Naive thymus-derived CD4-positive, alpha-beta T cell (primary cell): ENCODE measurements at regions not wholly inside any gene's neighbourhood (a gene's known extent, or its start where the extent isn't known, plus 50 kb on each side); places are given as distances from the start of the nearest gene placed in this dataset.

Experiments used
- ATAC-seq: fragments of 150-1000 bp; cut with Tn5 transposase; 2 replicates; pipeline ENCODE4 v1.10.0; 2021; ENCODE audit warnings: mild to moderate bottlenecking, moderate library complexity
- CTCF ChIA-PET: fragments of 350-600 bp; sonication (Branson Sonifier 250); formaldehyde crosslinking; loops from one replicate; lab custom pipeline; 2021; ENCODE audit warnings: antibody characterized with exemption; lab: Charles Lee
- POLR2A ChIA-PET: fragments of 350-600 bp; sonication (Branson Sonifier 250); formaldehyde crosslinking; loops from one replicate; lab custom pipeline; 2021; ENCODE audit warnings: antibody characterized with exemption, inconsistent platforms; lab: Charles Lee
- DNase-seq, 9 donors: peaks; one replicate each; pipeline versions ENCODE4 v3.0.0 to v3.0.0-alpha.2; 2020 to 2022; ENCODE audit warnings: mixed read lengths in 1 of 9
- H3K27ac ChIP-seq: one replicate; pipeline ENCODE4 v1.7.0; 2013; ENCODE audit warnings: mild to moderate bottlenecking, low read depth, low read length, moderate library complexity
- H3K27me3 ChIP-seq, 2 donors: one replicate each; pipeline ENCODE4 v1.7.0; 2013; ENCODE audit warnings: low read length in 2 of 2, mild to moderate bottlenecking in 2 of 2, moderate library complexity in 2 of 2; ENCODE audit not compliant: control insufficient read depth in 2 of 2, insufficient read depth in 2 of 2
- H3K36me3 ChIP-seq, 3 experiments: 1 replicate in 2 of 3; 2 replicates in 1 of 3; pipeline ENCODE4 v1.7.0; 2013; ENCODE audit warnings: low read length in 3 of 3, mild to moderate bottlenecking in 3 of 3, moderate library complexity in 1 of 3; ENCODE audit not compliant: insufficient read depth in 3 of 3, control insufficient read depth in 2 of 3
- H3K4me1 ChIP-seq, 2 donors: one replicate each; pipeline ENCODE4 v1.7.0; 2013; ENCODE audit warnings: low read length in 2 of 2, mild to moderate bottlenecking in 2 of 2, moderate library complexity in 1 of 2; ENCODE audit not compliant: control insufficient read depth in 2 of 2, insufficient read depth in 2 of 2
- H3K4me3 ChIP-seq: 2 replicates; pipeline ENCODE4 v1.7.0; 2013; ENCODE audit warnings: mild to moderate bottlenecking, low read length
- H3K9me3 ChIP-seq, 3 experiments: 1 replicate in 2 of 3; 2 replicates in 1 of 3; pipeline ENCODE4 v1.7.0; 2013; ENCODE audit warnings: low read length in 3 of 3; ENCODE audit not compliant: control insufficient read depth in 2 of 3
- H3K27ac Mint-ChIP-seq, 9 donors: one replicate each; pipeline ENCODE4 v1.8.0; 2020 to 2022; ENCODE audit warnings: mixed read lengths in 9 of 9, mild to moderate bottlenecking in 8 of 9, moderate library complexity in 5 of 9, inconsistent platforms in 2 of 9
- H3K27me3 Mint-ChIP-seq, 5 donors: one replicate each; pipeline ENCODE4 v1.8.0; 2021 to 2022; ENCODE audit warnings: mixed read lengths in 5 of 5, mild to moderate bottlenecking in 1 of 5
- H3K36me3 Mint-ChIP-seq, 5 donors: one replicate each; pipeline ENCODE4 v1.8.0; 2020 to 2022; ENCODE audit warnings: mixed read lengths in 5 of 5, mild to moderate bottlenecking in 3 of 5, inconsistent platforms in 1 of 5
- H3K4me1 Mint-ChIP-seq, 7 donors: one replicate each; pipeline ENCODE4 v1.8.0; 2020 to 2022; ENCODE audit warnings: mixed read lengths in 7 of 7, mild to moderate bottlenecking in 3 of 7, inconsistent platforms in 1 of 7
- H3K4me3 Mint-ChIP-seq, 10 donors: one replicate each; pipeline ENCODE4 v1.8.0; 2020 to 2022; ENCODE audit warnings: mild to moderate bottlenecking in 10 of 10, mixed read lengths in 10 of 10, moderate library complexity in 6 of 10, inconsistent platforms in 2 of 10
- H3K9me3 Mint-ChIP-seq, 11 donors: one replicate each; pipeline ENCODE4 v1.8.0; 2020 to 2022; ENCODE audit warnings: mixed read lengths in 11 of 11, mild to moderate bottlenecking in 4 of 11, inconsistent platforms in 1 of 11, moderate library complexity in 1 of 11
- intact Hi-C, 2 donors: fragments of 100-400 bp; cut with micrococcal nuclease; formaldehyde crosslinking; loops; one replicate each; pipeline ENCODE4 v1.15.1; 2023

GRCh38 chr10:88185830-88186229 lies 322.4 kb downstream of the PTEN start:
- ChIA-PET CTCF (no interaction called here), POLR2A (interaction anchor here (0.9 to 1.2 kb wide), 2 partner anchors 35 to 82 kb away, joined by 3 to 4 read pairs; no protein-coding TSS in a partner anchor)
- H3K4me1 ChIP-seq: no peaks in the 10 kb centered on the region
- H3K4me3 ChIP-seq: no peak overlapping the region
- peaks cover 0 to 5% (median 0%) of the 10 kb centered on the region in 5 donors for H3K36me3 Mint-ChIP-seq
- no peaks in the 10 kb centered on the region for H3K9me3 ChIP-seq
- intact Hi-C loops: no loop called here
- H3K4me1 Mint-ChIP-seq: peaks cover 0 to 9% (median 4%) of the 10 kb centered on the region in 7 donors
- no peak overlapping the region for H3K27ac ChIP-seq
- H3K4me3 Mint-ChIP-seq: no peak overlapping the region
- peaks cover 0 to 15% (median 0%) of the 10 kb centered on the region in 5 donors for H3K27me3 Mint-ChIP-seq
- no peaks in the 10 kb centered on the region for H3K27me3 ChIP-seq
- H3K36me3 ChIP-seq: no peaks in the 10 kb centered on the region
- DNase-seq (no peak), ATAC-seq (no peak)
- H3K27ac Mint-ChIP-seq: no peak overlapping the region
- peaks cover 0 to 16% (median 0%) of the 10 kb centered on the region in 11 donors for H3K9me3 Mint-ChIP-seq

DNA sequence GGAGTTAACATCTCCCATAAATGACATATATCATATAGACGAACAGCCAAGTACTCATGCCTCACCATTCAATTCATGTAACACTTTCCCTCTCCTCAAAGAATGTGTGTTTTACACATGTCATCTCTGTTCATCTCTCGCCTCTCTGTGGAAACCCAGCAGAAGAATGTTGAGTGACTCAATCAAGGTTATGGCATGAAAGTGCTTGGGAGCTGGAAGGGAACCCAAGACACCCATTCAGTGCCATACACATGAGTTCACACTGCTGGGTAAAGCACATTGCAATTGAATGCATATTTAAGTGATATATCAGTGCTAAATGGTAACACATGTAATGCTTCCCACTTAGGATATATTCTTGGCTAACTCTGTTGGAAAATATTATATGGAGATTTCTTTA lies 322.9 kb downstream of the PTEN start:
- H3K4me1 ChIP-seq: no peaks in the 10 kb centered on the region
- Mint-ChIP-seq H3K4me3 (no peak overlapping the region), H3K27ac (no peak overlapping the region), H3K9me3 (peaks cover 0 to 16% (median 0%) of the 10 kb centered on the region in 11 donors), H3K36me3 (peaks cover 0 to 5% (median 0%) of the 10 kb centered on the region in 5 donors), H3K27me3 (peaks cover 0 to 15% (median 0%) of the 10 kb centered on the region in 5 donors), H3K4me1 (peaks cover 0 to 13% (median 4%) of the 10 kb centered on the region in 7 donors)
- CTCF ChIA-PET: no interaction called here
- POLR2A ChIA-PET: interaction anchor here (1.2 kb wide), 1 partner anchor 35 kb away, joined by 3 read pairs; no protein-coding TSS in a partner anchor
- H3K9me3 ChIP-seq: no peaks in the 10 kb centered on the region
- no peak overlapping the region for H3K4me3 ChIP-seq
- H3K27me3 ChIP-seq: no peaks in the 10 kb centered on the region
- no peaks in the 10 kb centered on the region for H3K36me3 ChIP-seq
- DNase-seq: no peak
- intact Hi-C loops: no loop called here
- H3K27ac ChIP-seq: no peak overlapping the region
- no peak for ATAC-seq

- Histone ChIP-seq H3K9me3 (no peaks in the 10 kb centered on the region), H3K4me3 (no peak overlapping the region), H3K36me3 (no peaks in the 10 kb centered on the region), H3K4me1 (peaks cover 0 to under 1% of the 10 kb centered on the region in 2 donors), H3K27me3 (no peaks in the 10 kb centered on the region), H3K27ac (no peak overlapping the region)
- peak; percentile 42 for ATAC-seq
- Mint-ChIP-seq H3K27me3 (peaks cover 0 to 15% (median 0%) of the 10 kb centered on the region in 5 donors), H3K36me3 (peaks cover 0 to 5% (median 0%) of the 10 kb centered on the region in 5 donors), H3K27ac (no peak overlapping the region), H3K4me1 (peaks cover 0 to 25% (median 13%) of the 10 kb centered on the region in 7 donors), H3K9me3 (peaks cover 0 to 16% (median 0%) of the 10 kb centered on the region in 11 donors), H3K4me3 (no peak overlapping the region)
- CTCF ChIA-PET: no interaction called here
- POLR2A ChIA-PET: no interaction called here
- DNase-seq: no peak
- intact Hi-C loops: no loop called here
These were observed 324.0 kb downstream of the PTEN start for GRCh38 chr10:88187472-88187871.

GRCh38 chr10:88190123-88190522 lies 326.7 kb downstream of the PTEN start:
- Histone ChIP-seq H3K9me3 (no peaks in the 10 kb centered on the region), H3K27ac (no peak overlapping the region), H3K4me3 (no peak overlapping the region), H3K27me3 (no peaks in the 10 kb centered on the region), H3K4me1 (peaks cover 24 to 26% of the 10 kb centered on the region in 2 donors), H3K36me3 (no peaks in the 10 kb centered on the region)
- peaks cover 0 to 8% (median 0%) of the 10 kb centered on the region in 5 donors for H3K27me3 Mint-ChIP-seq
- peak overlapping the region in 1 of 9 donors; percentile 47 for H3K27ac Mint-ChIP-seq
- intact Hi-C loops: loop anchor here (5.0 kb wide), 2 partner anchors 123 to 328 kb away; partner anchors contain the start of genes KLLN (in 1 of the 2) and PTEN (in 1 of the 2)
- POLR2A ChIA-PET: no interaction called here
- DNase-seq (no peak), ATAC-seq (no peak)
- H3K4me3 Mint-ChIP-seq: no peak overlapping the region
- peaks cover 14 to 51% (median 40%) of the 10 kb centered on the region in 7 donors for H3K4me1 Mint-ChIP-seq
- CTCF ChIA-PET: no interaction called here
- H3K36me3 Mint-ChIP-seq: no peaks in the 10 kb centered on the region
- peaks cover 0 to 5% (median 0%) of the 10 kb centered on the region in 11 donors for H3K9me3 Mint-ChIP-seq

- no peak for DNase-seq
These were observed 327.3 kb downstream of the PTEN start for GRCh38 chr10:88190540-88191235.

GRCh38 chr10:88193018-88193417 lies 329.6 kb downstream of the PTEN start:
- Mint-ChIP-seq H3K27ac (peak overlapping the region in 8 of 9 donors; percentile 48 to 94 (median 88)), H3K27me3 (peaks cover 0 to 2% (median 0%) of the 10 kb centered on the region in 5 donors), H3K4me1 (peaks cover 18 to 71% (median 52%) of the 10 kb centered on the region in 7 donors), H3K36me3 (peaks cover 0 to 5% (median 0%) of the 10 kb centered on the region in 5 donors), H3K4me3 (peak overlapping the region in 7 of 10 donors; percentile 3 to 79 (median 22)), H3K9me3 (peaks cover 0 to 10% (median 0%) of the 10 kb centered on the region in 11 donors)
- peaks cover 32% of the 10 kb centered on the region in 2 donors for H3K4me1 ChIP-seq
- intact Hi-C loops: loop anchor here (5.0 kb wide), 2 partner anchors 126 to 331 kb away; partner anchors contain the start of genes KLLN (in 1 of the 2) and PTEN (in 1 of the 2)
- H3K4me3 ChIP-seq: no peak overlapping the region
- DNase-seq (no peak), ATAC-seq (no peak)
- ChIA-PET POLR2A (interaction anchor here (1.9 kb wide), 1 partner anchor 331 kb away, joined by 12 read pairs; the partner anchor contains the start of genes KLLN and PTEN), CTCF (interaction anchor here (1.5 kb wide), 1 partner anchor 194 kb away, joined by 4 read pairs; no protein-coding TSS in a partner anchor)
- H3K27me3 ChIP-seq: no peaks in the 10 kb centered on the region
- no peaks in the 10 kb centered on the region for H3K36me3 ChIP-seq
- peak overlapping the region; percentile 53 for H3K27ac ChIP-seq
- no peaks in the 10 kb centered on the region for H3K9me3 ChIP-seq

More at GRCh38 chr10:88190540-88191235, 327.3 kb downstream of the PTEN start:
- Mint-ChIP-seq H3K4me3 (no peak overlapping the region), H3K9me3 (peaks cover 0 to 5% (median 0%) of the 10 kb centered on the region in 11 donors), H3K27ac (no peak overlapping the region), H3K36me3 (peaks cover 0 to under 1% (median 0%) of the 10 kb centered on the region in 5 donors), H3K4me1 (peaks cover 18 to 57% (median 45%) of the 10 kb centered on the region in 7 donors), H3K27me3 (peaks cover 0 to 8% (median 0%) of the 10 kb centered on the region in 5 donors)
- H3K4me1 ChIP-seq: peaks cover 29 to 32% of the 10 kb centered on the region in 2 donors
- H3K27me3 ChIP-seq: no peaks in the 10 kb centered on the region
- H3K4me3 ChIP-seq: no peak overlapping the region
- no peaks in the 10 kb centered on the region for H3K9me3 ChIP-seq
- intact Hi-C loops: loop anchor here (5.0 kb wide), 2 partner anchors 123 to 328 kb away; partner anchors contain the start of genes KLLN (in 1 of the 2) and PTEN (in 1 of the 2)
- no peaks in the 10 kb centered on the region for H3K36me3 ChIP-seq
- ChIA-PET POLR2A (no interaction called here), CTCF (no interaction called here)
- no peak for ATAC-seq
- H3K27ac ChIP-seq: no peak overlapping the region
